Liver (tissue), 8 donors: ENCODE measurements at regions not wholly inside any gene's neighbourhood (a gene's known extent, or its start where the extent isn't known, plus 50 kb on each side); places are given as distances from the start of the nearest gene placed in this dataset.
"Not testable (repeated sequence)": the region's sequence is repeated elsewhere in the genome, so short reads cannot be mapped to it uniquely, and the experiment has no call there.

Experiments used
- DNase-seq: peaks from one replicate; pipeline ENCODE4 v3.0.0-alpha.2; 2017; ENCODE audit warnings: low spot score
- H3K27ac ChIP-seq, 2 donors: one replicate each; pipeline ENCODE4 v1.7.0; 2013; ENCODE audit warnings: inconsistent platforms in 2 of 2, low read length in 2 of 2, control low read depth in 1 of 2, low read depth in 1 of 2, mild to moderate bottlenecking in 1 of 2
- H3K27me3 ChIP-seq, 4 donors: one replicate each; pipeline versions ENCODE4 v1.6.1 to v1.7.0; 2013; ENCODE audit warnings: low read length in 3 of 4, inconsistent platforms in 1 of 4, mild to moderate bottlenecking in 1 of 4, moderate library complexity in 1 of 4; ENCODE audit not compliant: control insufficient read depth in 4 of 4, insufficient read depth in 4 of 4
- H3K36me3 ChIP-seq, 4 donors: one replicate each; pipeline versions ENCODE4 v1.6.1 to v1.7.0; 2013; ENCODE audit warnings: low read length in 3 of 4, mild to moderate bottlenecking in 3 of 4, low read depth in 1 of 4, moderate library complexity in 1 of 4; ENCODE audit not compliant: control insufficient read depth in 4 of 4, insufficient read depth in 3 of 4
- H3K4me1 ChIP-seq, 4 donors: one replicate each; pipeline versions ENCODE4 v1.6.1 to v1.7.0; 2013; ENCODE audit warnings: low read length in 3 of 4, mild to moderate bottlenecking in 3 of 4, moderate library complexity in 1 of 4; ENCODE audit not compliant: control insufficient read depth in 4 of 4, insufficient read depth in 4 of 4
- H3K4me3 ChIP-seq, 3 donors: one replicate each; pipeline versions ENCODE4 v1.6.1 to v1.7.0; 2013; ENCODE audit warnings: low read length in 3 of 3, control low read depth in 1 of 3, low read depth in 1 of 3, mild to moderate bottlenecking in 1 of 3
- H3K9ac ChIP-seq, 2 donors: one replicate each; pipeline ENCODE4 v1.7.0; 2013; ENCODE audit warnings: low read length in 2 of 2, mild to moderate bottlenecking in 2 of 2, moderate library complexity in 2 of 2, control low read depth in 1 of 2, low read depth in 1 of 2
- H3K9me3 ChIP-seq, 4 donors: one replicate each; pipeline versions ENCODE4 v1.6.1 to v1.7.0; 2013; ENCODE audit warnings: low read length in 3 of 4; ENCODE audit not compliant: control insufficient read depth in 4 of 4
- ATF3 ChIP-seq: IDR thresholded peaks from 2 replicates; pipeline ENCODE4 v1.6.1; 2016; ENCODE audit warnings: antibody characterized with exemption
- CTCF ChIP-seq: fragments of 150-350 bp; IDR thresholded peaks from 2 replicates; pipeline ENCODE4 v1.5.1; 2017; ENCODE audit warnings: improper control_type of control experiment, low read depth, low read length; ENCODE audit not compliant: missing input control
- EGR1 ChIP-seq, 2 donors: IDR thresholded peaks; 2 replicates each; pipeline ENCODE4 v1.6.1; 2016 to 2018; ENCODE audit warnings: antibody characterized with exemption in 2 of 2, low read depth in 2 of 2
- FOXA1 ChIP-seq: IDR thresholded peaks from 2 replicates; pipeline ENCODE4 v1.6.1; 2016; ENCODE audit warnings: antibody characterized with exemption
- FOXA2 ChIP-seq: IDR thresholded peaks from 2 replicates; pipeline ENCODE4 v1.6.1; 2016; ENCODE audit warnings: antibody characterized with exemption
- GABPA ChIP-seq, 2 donors: IDR thresholded peaks in 1 of 2; conservative IDR thresholded peaks in 1 of 2; 2 replicates each; pipeline ENCODE4 v1.6.1; 2016; ENCODE audit warnings: antibody characterized with exemption in 2 of 2, mild to moderate bottlenecking in 1 of 2, moderate library complexity in 1 of 2
- HNF4A ChIP-seq, 2 donors: conservative IDR thresholded peaks; 2 replicates each; pipeline ENCODE4 v1.6.1; 2016; ENCODE audit warnings: antibody characterized with exemption in 2 of 2, mild to moderate bottlenecking in 2 of 2
- HNF4G ChIP-seq: IDR thresholded peaks from 2 replicates; pipeline ENCODE4 v1.6.1; 2016; ENCODE audit warnings: antibody characterized with exemption
- MAX ChIP-seq: IDR thresholded peaks from 2 replicates; pipeline ENCODE4 v1.6.1; 2016; ENCODE audit warnings: antibody characterized with exemption
- NR2F2 ChIP-seq: IDR thresholded peaks from 2 replicates; pipeline ENCODE4 v1.6.1; 2016; ENCODE audit warnings: antibody characterized with exemption
- RAD21 ChIP-seq, 2 donors: IDR thresholded peaks; 2 replicates each; pipeline ENCODE4 v1.6.1; 2016; ENCODE audit warnings: antibody characterized with exemption in 2 of 2, mild to moderate bottlenecking in 2 of 2
- REST ChIP-seq: IDR thresholded peaks from 2 replicates; pipeline ENCODE4 v1.6.1; 2016; ENCODE audit warnings: antibody characterized with exemption, mild to moderate bottlenecking
- SP1 ChIP-seq: IDR thresholded peaks from 2 replicates; pipeline ENCODE4 v1.6.1; 2018; ENCODE audit warnings: antibody characterized with exemption, mild to moderate bottlenecking
- YY1 ChIP-seq: IDR thresholded peaks from 2 replicates; pipeline ENCODE4 v1.6.1; 2016; ENCODE audit warnings: antibody characterized with exemption, mild to moderate bottlenecking
- ZBTB33 ChIP-seq: IDR thresholded peaks from 2 replicates; pipeline ENCODE4 v1.6.1; 2016; ENCODE audit warnings: antibody characterized with exemption
- WGBS: extraction: QIAGEN DNeasy Blood & Tissue Kit; methylation state at CpG from one replicate; pipeline ENCODE4 v1.1.7; 2013; 5-methylcytosine and 5-hydroxymethylcytosine counted together
- donor health status: healthy.
- donor health status: healthy.
- donor health status: healthy.
- donor health status: healthy.
- donor health status: healthy.

- 38% methylated on average over 5 of the region's 5 CpGs for WGBS
- TF ChIP-seq FOXA1 (no peak), YY1 (no peak), FOXA2 (no peak), ZBTB33 (no peak), NR2F2 (no peak), MAX (no peak), HNF4A (conservative IDR thresholded peaks at IDR 0.05) (no peak), SP1 (no peak), EGR1 (IDR thresholded peaks at IDR 0.05; ENCODE audit: low read depth in 2 of 2) (no peak), ATF3 (no peak), GABPA (IDR thresholded peaks at IDR 0.05 in 1 of 2, conservative IDR thresholded peaks at IDR 0.05 in 1 of 2) (no peak), HNF4G (no peak), CTCF (no peak)
- Histone ChIP-seq H3K9me3 (no peaks in the 10 kb centered on the region), H3K27ac (no peak overlapping the region), H3K36me3 (no peaks in the 10 kb centered on the region), H3K27me3 (no peaks in the 10 kb centered on the region), H3K4me1 (peaks cover 2 to 8% (median 6%) of the 10 kb centered on the region in 4 donors), H3K4me3 (no peak overlapping the region), H3K9ac (no peak overlapping the region)
- no peak for DNase-seq
Observed at GRCh38 chr5:15103130-15103529, 231.6 kb upstream of the ANKH start.

GRCh38 chr5:15097552-15097951, 226.0 kb upstream of the ANKH start:
- Histone ChIP-seq H3K4me1 (no peaks in the 10 kb centered on the region), H3K36me3 (no peaks in the 10 kb centered on the region), H3K27ac (no peak overlapping the region), H3K9ac (no peak overlapping the region), H3K27me3 (no peaks in the 10 kb centered on the region), H3K9me3 (no peaks in the 10 kb centered on the region), H3K4me3 (no peak overlapping the region)
- TF ChIP-seq ATF3 (no peak), FOXA1 (no peak), MAX (no peak), GABPA (IDR thresholded peaks at IDR 0.05 in 1 of 2, conservative IDR thresholded peaks at IDR 0.05 in 1 of 2) (no peak), SP1 (no peak), RAD21 (IDR thresholded peaks at IDR 0.05) (no peak), REST (no peak)
- no peak for DNase-seq

GRCh38 chr5:15096686-15097085, 225.1 kb upstream of the ANKH start:
- H3K4me1 ChIP-seq, H3K9ac ChIP-seq, H3K27ac ChIP-seq, H3K4me3 ChIP-seq, H3K9me3 ChIP-seq, H3K36me3 ChIP-seq, DNase-seq, H3K27me3 ChIP-seq: not testable (repeated sequence)
- 97% methylated on average over 22 of the region's 22 CpGs for WGBS
